BLaER1 treated with 17β-estradiol and CSF1 and Interleukin-3, amounts not matched to agents 10 nM and 100 nM (cell line): ENCODE measurements at regions not wholly inside any gene's neighbourhood (a gene's known extent, or its start where the extent isn't known, plus 50 kb on each side); places are given as distances from the start of the nearest gene placed in this dataset.

ENCODE experiments used
- H3K27ac ChIP-seq, 11 experiments: shearing (Covaris generic); formaldehyde crosslinking; 2 replicates each; pipeline ENCODE4 v1.8.1; 2022
- H3K27me3 ChIP-seq, 11 experiments: shearing (Covaris generic); formaldehyde crosslinking; 2 replicates each; pipeline ENCODE4 v1.8.1; 2022
- H3K36me3 ChIP-seq, 11 experiments: shearing (Covaris generic); formaldehyde crosslinking; 2 replicates each; pipeline ENCODE4 v1.8.1; 2022
- H3K4me1 ChIP-seq, 10 experiments: shearing (Covaris generic); formaldehyde crosslinking; 2 replicates each; pipeline ENCODE4 v1.8.1; 2022
- H3K4me2 ChIP-seq, 11 experiments: shearing (Covaris generic); formaldehyde crosslinking; 2 replicates each; pipeline ENCODE4 v1.8.1; 2022
- H3K4me3 ChIP-seq, 10 experiments: shearing (Covaris generic); formaldehyde crosslinking; 2 replicates each; pipeline ENCODE4 v1.8.1; 2022
- H3K9ac ChIP-seq, 11 experiments: shearing (Covaris generic); formaldehyde crosslinking; 2 replicates each; pipeline ENCODE4 v1.8.1; 2022
- H3K9me3 ChIP-seq, 11 experiments: shearing (Covaris generic); formaldehyde crosslinking; replicated peaks in 1 of 11; 2 replicates each; pipeline ENCODE4 v1.8.1; 2022
- H4K20me1 ChIP-seq, 11 experiments: shearing (Covaris generic); formaldehyde crosslinking; 2 replicates each; pipeline ENCODE4 v1.8.1; 2022
- Cebpa-rat ChIP-seq, 11 experiments: shearing (Covaris generic); IDR thresholded peaks; 2 replicates each; pipeline ENCODE4 v1.8.1; 2022

- Histone ChIP-seq H3K4me1 (peaks cover 0 to 11% (median 8%) of the 10 kb centered on the region in 10 experiments; a peak in 11 of 20 replicates), H3K27me3 (no peaks in the 10 kb centered on the region), H3K4me2 (peak overlapping the region in 7 of 11 experiments; percentile 6 to 54 (median 27); a peak in 9 of 22 replicates), H3K27ac (no peak overlapping the region), H3K9me3 (no peaks in the 10 kb centered on the region), H3K4me3 (no peak overlapping the region), H3K36me3 (peaks cover 0 to 4% (median 0%) of the 10 kb centered on the region in 11 experiments; a peak in 1 of 22 replicates), H4K20me1 (no peaks in the 10 kb centered on the region), H3K9ac (no peak overlapping the region)
- TF ChIP-seq Cebpa-rat (IDR thresholded peaks at IDR 0.05), result no peak
Observed at GRCh38 chr20:60345106-60345505, 386.9 kb downstream of the CDH26 start.

- H3K4me2 ChIP-seq, result no peak overlapping the region
- H3K9me3 ChIP-seq, result no peaks in the 10 kb centered on the region
- H3K27me3 ChIP-seq, result no peaks in the 10 kb centered on the region
- no peak for TF ChIP-seq Cebpa-rat (IDR thresholded peaks at IDR 0.05)
- H3K9ac ChIP-seq, result no peak overlapping the region
- H3K4me3 ChIP-seq, result no peak overlapping the region
- H3K27ac ChIP-seq, result no peak overlapping the region
- peaks cover 0 to 4% (median 0%) of the 10 kb centered on the region in 11 experiments; a peak in 1 of 22 replicates for H3K36me3 ChIP-seq
- H4K20me1 ChIP-seq, result no peaks in the 10 kb centered on the region
- peaks cover 0 to 16% (median 10%) of the 10 kb centered on the region in 10 experiments; a peak in 13 of 20 replicates for H3K4me1 ChIP-seq
Observed at GRCh38 chr20:60349418-60349817, 391.2 kb downstream of the CDH26 start.

- Histone ChIP-seq H4K20me1 (no peaks in the 10 kb centered on the region), H3K9ac (no peak overlapping the region), H3K4me3 (no peak overlapping the region), H3K4me1 (peaks cover 0 to 13% (median 11%) of the 10 kb centered on the region in 10 experiments; a peak in 14 of 20 replicates), H3K27ac (no peak overlapping the region), H3K4me2 (no peak overlapping the region), H3K36me3 (no peaks in the 10 kb centered on the region), H3K9me3 (no peaks in the 10 kb centered on the region), H3K27me3 (no peaks in the 10 kb centered on the region)
- TF ChIP-seq Cebpa-rat (IDR thresholded peaks at IDR 0.05), result no peak
Observed at GRCh38 chr20:60352017-60352416, 393.8 kb downstream of the CDH26 start.

GRCh38 chr20:60352596-60352995 lies 394.4 kb downstream of the CDH26 start:
- no peaks in the 10 kb centered on the region for H4K20me1 ChIP-seq
- no peak for TF ChIP-seq Cebpa-rat (IDR thresholded peaks at IDR 0.05)
- H3K4me3 ChIP-seq, result no peak overlapping the region
- H3K9me3 ChIP-seq, result no peaks in the 10 kb centered on the region
- H3K4me1 ChIP-seq, result peaks cover 0 to 13% (median 11%) of the 10 kb centered on the region in 10 experiments; a peak in 14 of 20 replicates
- no peak overlapping the region for H3K9ac ChIP-seq
- H3K4me2 ChIP-seq, result no peak overlapping the region
- H3K27ac ChIP-seq, result no peak overlapping the region
- no peaks in the 10 kb centered on the region for H3K27me3 ChIP-seq
- no peaks in the 10 kb centered on the region for H3K36me3 ChIP-seq

GRCh38 chr20:60354024-60354580 lies 395.9 kb downstream of the CDH26 start:
- Histone ChIP-seq H3K27ac (no peak overlapping the region), H3K4me1 (peaks cover 0 to 13% (median 11%) of the 10 kb centered on the region in 10 experiments; a peak in 14 of 20 replicates), H3K4me3 (no peak overlapping the region), H4K20me1 (no peaks in the 10 kb centered on the region), H3K36me3 (no peaks in the 10 kb centered on the region), H3K27me3 (no peaks in the 10 kb centered on the region), H3K9ac (no peak overlapping the region), H3K9me3 (no peaks in the 10 kb centered on the region), H3K4me2 (peak overlapping the region in 6 of 11 experiments; percentile 8 to 34 (median 18); a peak in 6 of 22 replicates)
- no peak for TF ChIP-seq Cebpa-rat (IDR thresholded peaks at IDR 0.05)

- Histone ChIP-seq H3K27ac (no peak overlapping the region), H3K36me3 (peaks cover 0 to 6% (median 0%) of the 10 kb centered on the region in 11 experiments; a peak in 1 of 22 replicates), H3K4me3 (no peak overlapping the region), H3K4me2 (no peak overlapping the region), H3K4me1 (peaks cover 17 to 37% (median 31%) of the 10 kb centered on the region in 10 experiments), H3K27me3 (no peaks in the 10 kb centered on the region), H3K9me3 (no peaks in the 10 kb centered on the region), H3K9ac (no peak overlapping the region), H4K20me1 (peaks cover 0 to 5% (median 0%) of the 10 kb centered on the region in 11 experiments; a peak in 1 of 22 replicates)
- no peak for TF ChIP-seq Cebpa-rat (IDR thresholded peaks at IDR 0.05)
Observed at GRCh38 chr20:60358101-60358500, 399.9 kb downstream of the CDH26 start.

- Histone ChIP-seq H3K4me1 (peaks cover 17 to 46% (median 37%) of the 10 kb centered on the region in 10 experiments), H3K27me3 (no peaks in the 10 kb centered on the region), H4K20me1 (peaks cover 0 to 5% (median 0%) of the 10 kb centered on the region in 11 experiments; a peak in 2 of 22 replicates), H3K4me2 (no peak overlapping the region), H3K9ac (no peak overlapping the region), H3K36me3 (peaks cover 0 to 6% (median 0%) of the 10 kb centered on the region in 11 experiments; a peak in 1 of 22 replicates), H3K27ac (no peak overlapping the region), H3K9me3 (no peaks in the 10 kb centered on the region), H3K4me3 (no peak overlapping the region)
- no peak for TF ChIP-seq Cebpa-rat (IDR thresholded peaks at IDR 0.05)
Observed at GRCh38 chr20:60359010-60359409, 400.8 kb downstream of the CDH26 start.

GRCh38 chr20:60361761-60362395 lies 403.7 kb downstream of the CDH26 start:
- Histone ChIP-seq H3K9me3 (no peaks in the 10 kb centered on the region), H3K9ac (no peak overlapping the region), H3K36me3 (peaks cover 0 to 6% (median 0%) of the 10 kb centered on the region in 11 experiments; a peak in 1 of 22 replicates), H3K27ac (peak overlapping the region in 2 of 11 experiments; percentile 21 to 26; a peak in 3 of 22 replicates), H3K27me3 (no peaks in the 10 kb centered on the region), H3K4me2 (peak overlapping the region; percentile 27 to 88 (median 74)), H3K4me1 (peaks cover 17 to 56% (median 41%) of the 10 kb centered on the region in 10 experiments), H3K4me3 (no peak overlapping the region), H4K20me1 (peaks cover 0 to 5% (median 0%) of the 10 kb centered on the region in 11 experiments; a peak in 2 of 22 replicates)
- no peak for TF ChIP-seq Cebpa-rat (IDR thresholded peaks at IDR 0.05)

GRCh38 chr20:60362531-60362930 lies 404.3 kb downstream of the CDH26 start:
- no peak for TF ChIP-seq Cebpa-rat (IDR thresholded peaks at IDR 0.05)
- Histone ChIP-seq H3K27ac (peak overlapping the region in 2 of 11 experiments; percentile 21 to 26; a peak in 2 of 22 replicates), H3K27me3 (no peaks in the 10 kb centered on the region), H3K4me2 (peak overlapping the region; percentile 27 to 88 (median 74); a peak in 21 of 22 replicates), H3K9me3 (no peaks in the 10 kb centered on the region), H3K4me1 (peaks cover 17 to 56% (median 41%) of the 10 kb centered on the region in 10 experiments), H3K36me3 (peaks cover 0 to 6% (median 0%) of the 10 kb centered on the region in 11 experiments; a peak in 1 of 22 replicates), H3K9ac (no peak overlapping the region), H3K4me3 (no peak overlapping the region), H4K20me1 (peaks cover 0 to 5% (median 0%) of the 10 kb centered on the region in 11 experiments; a peak in 2 of 22 replicates)
